Neural progenitor cell (in vitro differentiated cells): ENCODE measurements at regions not wholly inside any gene's neighbourhood (a gene's known extent, or its start where the extent isn't known, plus 50 kb on each side); places are given as distances from the start of the nearest gene placed in this dataset.

Experiments used
- DNase-seq: peaks from one replicate; pipeline ENCODE4 v3.0.0-alpha.2; 2016; ENCODE audit warnings: low spot score
- H2AFZ ChIP-seq: fragments of 200-600 bp; sonication (generic); replicated peaks from 2 replicates; pipeline ENCODE4 v1.6.1; 2016; ENCODE audit warnings: antibody characterized with exemption
- H3F3A ChIP-seq: fragments of 200-600 bp; sonication (generic); 2 replicates; pipeline ENCODE4 v1.6.1; 2016; ENCODE audit warnings: antibody characterized with exemption, low read depth
- H3K27ac ChIP-seq: fragments of 200-600 bp; sonication (generic); 2 replicates; pipeline ENCODE4 v1.5.1; 2016; ENCODE audit warnings: mild to moderate bottlenecking
- H3K27me3 ChIP-seq: fragments of 200-600 bp; sonication (generic); 2 replicates; pipeline ENCODE4 v1.6.1; 2016; ENCODE audit warnings: mild to moderate bottlenecking, moderate library complexity
- H3K36me3 ChIP-seq: fragments of 200-600 bp; sonication (generic); 2 replicates; pipeline ENCODE4 v1.5.1; 2016
- H3K4me1 ChIP-seq: fragments of 200-600 bp; sonication (generic); 2 replicates; pipeline ENCODE4 v1.6.1; 2016; ENCODE audit warnings: mixed run types
- H3K4me2 ChIP-seq: fragments of 200-600 bp; sonication (generic); 2 replicates; pipeline ENCODE4 v1.6.1; 2016
- H3K4me3 ChIP-seq: fragments of 200-600 bp; sonication (generic); 2 replicates; pipeline ENCODE4 v1.5.1; 2016
- H3K79me2 ChIP-seq: fragments of 200-600 bp; sonication (generic); 2 replicates; pipeline ENCODE4 v1.6.1; 2016; ENCODE audit warnings: low read depth
- H3K9ac ChIP-seq: fragments of 200-600 bp; sonication (generic); 2 replicates; pipeline ENCODE4 v1.6.1; 2016
- H3K9me3 ChIP-seq: fragments of 200-600 bp; sonication (generic); 2 replicates; pipeline ENCODE4 v1.5.1; 2016; ENCODE audit warnings: low read depth
- H4K20me1 ChIP-seq: fragments of 200-600 bp; sonication (generic); 2 replicates; pipeline ENCODE4 v1.6.1; 2016; ENCODE audit warnings: low read depth
- H3K27ac Mint-ChIP-seq: 3 replicates; pipeline ENCODE4 v1.8.0; 2021; ENCODE audit warnings: mixed read lengths
- H3K27me3 Mint-ChIP-seq: 2 replicates; pipeline ENCODE4 v1.8.0; 2022; ENCODE audit warnings: low read depth, mild to moderate bottlenecking, inconsistent platforms, moderate library complexity, mixed read lengths; ENCODE audit not compliant: insufficient read depth
- H3K36me3 Mint-ChIP-seq: 3 replicates; pipeline ENCODE4 v1.8.0; 2021; ENCODE audit warnings: mixed read lengths
- H3K4me1 Mint-ChIP-seq: 3 replicates; pipeline ENCODE4 v1.8.0; 2021; ENCODE audit warnings: mixed read lengths
- H3K4me3 Mint-ChIP-seq: 3 replicates; pipeline ENCODE4 v1.8.0; 2021; ENCODE audit warnings: mild to moderate bottlenecking, moderate library complexity, mixed read lengths
- H3K9me3 Mint-ChIP-seq: 3 replicates; pipeline ENCODE4 v1.8.0; 2020; ENCODE audit warnings: mixed read lengths
- EZH2 ChIP-seq: fragments of 200-600 bp; sonication (generic); IDR thresholded peaks from 2 replicates; pipeline ENCODE4 v1.6.1; 2017; ENCODE audit warnings: antibody characterized with exemption, mild to moderate bottlenecking, moderate library complexity
- EZH2phosphoT487 ChIP-seq: fragments of 200-600 bp; sonication (generic); IDR thresholded peaks from 2 replicates; pipeline ENCODE4 v1.6.1; 2017; ENCODE audit warnings: antibody characterized with exemption
- TF ChIP-seq, protein P1 (sequence below): fragments of 200-600 bp; sonication (generic); IDR thresholded peaks from 2 replicates; pipeline ENCODE4 v1.5.1; 2017; ENCODE audit warnings: antibody characterized with exemption, mild to moderate bottlenecking

DNA sequence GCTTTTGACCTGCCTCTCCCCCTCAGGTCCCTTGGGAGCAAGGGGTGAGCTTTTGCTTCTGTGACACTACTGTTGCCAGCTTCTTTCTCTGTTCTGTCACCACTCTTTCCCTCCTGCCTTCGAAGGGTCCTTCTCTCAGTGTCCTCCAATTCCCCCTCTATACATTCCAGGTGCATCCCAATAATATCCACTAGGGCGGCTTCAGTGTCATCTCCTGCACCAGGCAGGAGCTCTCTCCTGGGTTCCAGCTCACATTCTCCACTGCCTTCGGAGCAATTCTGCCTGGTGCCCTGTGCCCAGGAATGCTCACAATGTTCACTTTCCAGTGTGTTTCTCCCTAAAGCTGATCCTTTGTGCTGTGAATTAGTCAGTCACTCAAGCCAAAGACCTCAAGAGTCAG, 83.9 kb upstream of the CXCL14 start:
- Mint-ChIP-seq H3K27ac (no peak overlapping the region), H3K36me3 (no peaks in the 10 kb centered on the region), H3K27me3 (peaks cover 2% of the 10 kb centered on the region), H3K4me3 (no peak overlapping the region), H3K9me3 (no peaks in the 10 kb centered on the region), H3K4me1 (peaks cover 18% of the 10 kb centered on the region)
- Histone ChIP-seq H3K4me3 (no peak overlapping the region), H2AFZ (no peak overlapping the region), H3K79me2 (no peaks in the 10 kb centered on the region), H3K4me2 (no peak overlapping the region), H3K4me1 (no peaks in the 10 kb centered on the region), H3K36me3 (no peaks in the 10 kb centered on the region), H3K9ac (no peak overlapping the region), H3K27me3 (no peaks in the 10 kb centered on the region), H4K20me1 (no peaks in the 10 kb centered on the region), H3K9me3 (no peaks in the 10 kb centered on the region), H3K27ac (no peak overlapping the region), H3F3A (no peaks in the 10 kb centered on the region)
- TF ChIP-seq, protein P1, sequence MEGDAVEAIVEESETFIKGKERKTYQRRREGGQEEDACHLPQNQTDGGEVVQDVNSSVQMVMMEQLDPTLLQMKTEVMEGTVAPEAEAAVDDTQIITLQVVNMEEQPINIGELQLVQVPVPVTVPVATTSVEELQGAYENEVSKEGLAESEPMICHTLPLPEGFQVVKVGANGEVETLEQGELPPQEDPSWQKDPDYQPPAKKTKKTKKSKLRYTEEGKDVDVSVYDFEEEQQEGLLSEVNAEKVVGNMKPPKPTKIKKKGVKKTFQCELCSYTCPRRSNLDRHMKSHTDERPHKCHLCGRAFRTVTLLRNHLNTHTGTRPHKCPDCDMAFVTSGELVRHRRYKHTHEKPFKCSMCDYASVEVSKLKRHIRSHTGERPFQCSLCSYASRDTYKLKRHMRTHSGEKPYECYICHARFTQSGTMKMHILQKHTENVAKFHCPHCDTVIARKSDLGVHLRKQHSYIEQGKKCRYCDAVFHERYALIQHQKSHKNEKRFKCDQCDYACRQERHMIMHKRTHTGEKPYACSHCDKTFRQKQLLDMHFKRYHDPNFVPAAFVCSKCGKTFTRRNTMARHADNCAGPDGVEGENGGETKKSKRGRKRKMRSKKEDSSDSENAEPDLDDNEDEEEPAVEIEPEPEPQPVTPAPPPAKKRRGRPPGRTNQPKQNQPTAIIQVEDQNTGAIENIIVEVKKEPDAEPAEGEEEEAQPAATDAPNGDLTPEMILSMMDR, result no peak
- TF ChIP-seq EZH2phosphoT487, result no peak
- TF ChIP-seq EZH2, result no peak
- peak; percentile 9 for DNase-seq

DNA sequence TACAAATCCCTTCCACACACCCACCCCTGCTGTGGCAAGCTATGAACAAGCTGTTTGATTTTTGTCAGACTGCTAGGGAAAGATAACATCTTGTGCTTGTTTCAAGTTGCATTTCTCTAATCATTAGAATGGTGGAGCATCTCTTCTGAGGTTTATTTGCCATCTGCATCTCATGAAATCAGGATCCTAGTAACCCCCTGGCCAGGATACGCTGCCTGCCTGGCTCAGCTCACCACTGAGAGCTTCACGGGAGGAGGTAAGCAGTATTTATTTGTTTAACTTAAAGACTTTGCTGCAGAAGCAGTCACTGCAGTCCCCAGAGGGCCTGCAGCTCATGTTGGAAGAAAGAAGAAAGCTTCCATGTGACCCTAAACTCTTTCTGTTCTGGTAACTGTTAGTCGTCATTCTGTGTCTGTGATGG, 83.3 kb upstream of the CXCL14 start:
- TF ChIP-seq EZH2 (no peak), EZH2phosphoT487 (no peak)
- TF ChIP-seq, protein P1, result no peak
- Histone ChIP-seq H3K9me3 (no peaks in the 10 kb centered on the region), H3K27me3 (no peaks in the 10 kb centered on the region), H3F3A (no peaks in the 10 kb centered on the region), H3K27ac (no peak overlapping the region), H3K4me1 (no peaks in the 10 kb centered on the region), H4K20me1 (no peaks in the 10 kb centered on the region), H3K9ac (no peak overlapping the region), H3K36me3 (no peaks in the 10 kb centered on the region), H2AFZ (no peak overlapping the region), H3K4me2 (no peak overlapping the region), H3K4me3 (no peak overlapping the region), H3K79me2 (no peaks in the 10 kb centered on the region)
- H3K27ac Mint-ChIP-seq, result no peak overlapping the region
- peaks cover 18% of the 10 kb centered on the region for H3K4me1 Mint-ChIP-seq
- no peaks in the 10 kb centered on the region for H3K9me3 Mint-ChIP-seq
- DNase-seq, result no peak
- no peak overlapping the region for H3K4me3 Mint-ChIP-seq
- H3K27me3 Mint-ChIP-seq, result peaks cover 1% of the 10 kb centered on the region
- no peaks in the 10 kb centered on the region for H3K36me3 Mint-ChIP-seq

DNA sequence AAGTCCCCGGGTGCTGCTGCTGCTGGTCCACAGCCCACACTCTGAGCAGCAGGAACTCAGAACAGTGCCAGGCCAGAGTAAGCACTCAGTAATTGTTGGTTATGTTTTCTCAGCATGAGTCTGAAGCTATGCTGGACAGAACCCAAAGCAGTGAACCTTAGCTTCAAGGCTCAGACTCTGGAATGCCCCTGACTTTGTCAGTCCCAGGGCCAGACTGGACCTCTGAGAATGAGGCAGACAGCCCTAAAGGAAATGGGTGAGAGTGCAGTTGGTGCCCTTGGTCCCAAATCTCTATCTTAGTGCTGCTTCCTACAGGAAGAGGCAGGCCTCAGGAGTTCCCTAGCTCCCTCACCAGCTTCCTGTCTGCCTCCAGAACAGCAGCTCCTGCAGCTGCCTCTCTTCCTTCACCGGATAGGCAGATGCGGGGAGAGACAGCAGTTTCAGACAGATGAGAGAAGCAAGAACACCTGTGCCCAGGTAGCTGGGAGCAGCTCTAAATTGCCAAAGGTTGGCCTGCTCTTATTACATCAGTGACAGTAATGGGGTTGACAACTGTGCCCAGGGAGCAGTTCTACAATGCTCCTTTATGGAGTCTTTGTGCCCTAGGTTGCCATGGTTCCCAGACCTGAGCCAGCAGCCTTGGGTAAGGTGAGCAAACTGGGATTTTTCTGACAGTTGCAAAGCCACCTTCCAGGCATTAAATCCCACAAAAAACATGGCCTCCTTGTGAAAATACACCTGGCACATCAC, 82.2 kb upstream of the CXCL14 start:
- no peak overlapping the region for H3K4me3 ChIP-seq
- no peak overlapping the region for H3K4me2 ChIP-seq
- Mint-ChIP-seq H3K4me1 (peaks cover 18% of the 10 kb centered on the region), H3K36me3 (no peaks in the 10 kb centered on the region), H3K27me3 (no peaks in the 10 kb centered on the region), H3K27ac (no peak overlapping the region), H3K4me3 (no peak overlapping the region), H3K9me3 (no peaks in the 10 kb centered on the region)
- no peaks in the 10 kb centered on the region for H3K27me3 ChIP-seq
- peak; percentile 9 for DNase-seq
- H3K79me2 ChIP-seq, result no peaks in the 10 kb centered on the region
- no peak for TF ChIP-seq EZH2
- TF ChIP-seq, protein P1, result no peak
- no peak for TF ChIP-seq EZH2phosphoT487
- H2AFZ ChIP-seq, result no peak overlapping the region
- no peak overlapping the region for H3K9ac ChIP-seq
- no peaks in the 10 kb centered on the region for H3F3A ChIP-seq
- H3K4me1 ChIP-seq, result no peaks in the 10 kb centered on the region
- H4K20me1 ChIP-seq, result no peaks in the 10 kb centered on the region
- no peaks in the 10 kb centered on the region for H3K9me3 ChIP-seq
- H3K36me3 ChIP-seq, result no peaks in the 10 kb centered on the region
- no peak overlapping the region for H3K27ac ChIP-seq
